Hepatocyte (in vitro differentiated cells): ENCODE measurements at regions not wholly inside any gene's neighbourhood (a gene's known extent, or its start where the extent isn't known, plus 50 kb on each side); places are given as distances from the start of the nearest gene placed in this dataset.

Source experiments
- CTCF ChIP-seq: fragments of 200-600 bp; sonication (generic); IDR thresholded peaks from 2 replicates; pipeline ENCODE4 v1.5.1; 2016; ENCODE audit warnings: antibody characterized with exemption, mild to moderate bottlenecking; ENCODE audit not compliant: poor library complexity
- EZH2 ChIP-seq: fragments of 200-600 bp; sonication (generic); IDR thresholded peaks from 2 replicates; pipeline ENCODE4 v1.6.1; 2016; ENCODE audit warnings: antibody characterized with exemption, mild to moderate bottlenecking, borderline replicate concordance
- EZH2phosphoT487 ChIP-seq: fragments of 200-600 bp; sonication (generic); IDR thresholded peaks from one replicate; pipeline ENCODE4 v1.6.1; 2018; ENCODE audit warnings: antibody characterized with exemption, mild to moderate bottlenecking, low read depth, moderate library complexity; ENCODE audit not compliant: unreplicated experiment, severe bottlenecking

- TF ChIP-seq CTCF (no peak), EZH2 (no peak), EZH2phosphoT487 (no peak)
These were observed 483.6 kb downstream of the GBE1 start for GRCh38 chr3:81277853-81278252.
